Fibroblast of pulmonary artery (primary cell): ENCODE measurements at regions not wholly inside any gene's neighbourhood (a gene's known extent, or its start where the extent isn't known, plus 50 kb on each side); places are given as distances from the start of the nearest gene placed in this dataset.

Experiments used
- DNase-seq: peaks from one replicate; pipeline ENCODE4 v3.0.0-alpha.2; 2010; ENCODE audit warnings: low read depth
- H3K4me3 ChIP-seq: replicated peaks from 2 replicates; pipeline ENCODE4 v1.5.1; 2011; ENCODE audit warnings: low read depth, mild to moderate bottlenecking, control low read depth, low read length, moderate library complexity
- CTCF ChIP-seq: IDR thresholded peaks from 2 replicates; pipeline ENCODE4 v1.5.1; 2011; ENCODE audit warnings: mild to moderate bottlenecking, control low read depth, low read length, inconsistent platforms; ENCODE audit errors: missing control alignments

- no peak for DNase-seq
- no peak overlapping the region for H3K4me3 ChIP-seq
- no peak for TF ChIP-seq CTCF
These were observed 309.0 kb upstream of the JARID2 start for GRCh38 chr6:14936861-14937260.

- no peak for TF ChIP-seq CTCF
- H3K4me3 ChIP-seq, result no peak overlapping the region
These were observed 302.8 kb upstream of the JARID2 start for GRCh38 chr6:14943116-14943515.

GRCh38 chr6:14944593-14944992 is 301.3 kb upstream of the JARID2 start:
- DNase-seq, result no peak
- no peak for TF ChIP-seq CTCF
- H3K4me3 ChIP-seq, result no peak overlapping the region

More at GRCh38 chr6:14943116-14943515, 302.8 kb upstream of the JARID2 start:
- DNase-seq, result no peak

GRCh38 chr6:14945461-14946185 is 300.2 kb upstream of the JARID2 start:
- DNase-seq, result no peak
- H3K4me3 ChIP-seq, result no peak overlapping the region
- TF ChIP-seq CTCF, result no peak

GRCh38 chr6:14946753-14947152 is 299.1 kb upstream of the JARID2 start:
- TF ChIP-seq CTCF, result no peak
- no peak for DNase-seq
- H3K4me3 ChIP-seq, result no peak overlapping the region

- TF ChIP-seq CTCF, result no peak
- DNase-seq, result no peak
- no peak overlapping the region for H3K4me3 ChIP-seq
These were observed 297.2 kb upstream of the JARID2 start for GRCh38 chr6:14948586-14949245.
